Large intestine (tissue), 3 donors: ENCODE measurements at regions not wholly inside any gene's neighbourhood (a gene's known extent, or its start where the extent isn't known, plus 50 kb on each side); places are given as distances from the start of the nearest gene placed in this dataset.
A peak's percentile ranks its signal among the peaks of the same experiment; 100 is the strongest.

Experiments used
- DNase-seq, 2 donors: peaks; one replicate each; pipeline versions ENCODE4 v3.0.0 to v3.0.0-alpha.2; 2013
- H3K27ac ChIP-seq: one replicate; pipeline ENCODE4 v1.5.1; 2013; ENCODE audit warnings: low read length
- H3K27me3 ChIP-seq: 2 replicates; pipeline ENCODE4 v1.6.1; 2013; ENCODE audit warnings: low read length; ENCODE audit not compliant: control insufficient read depth, insufficient read depth
- H3K36me3 ChIP-seq: 2 replicates; pipeline ENCODE4 v1.6.1; 2013; ENCODE audit warnings: low read length; ENCODE audit not compliant: control insufficient read depth, insufficient read depth
- H3K4me1 ChIP-seq: one replicate; pipeline ENCODE4 v1.6.1; 2013; ENCODE audit warnings: low read length; ENCODE audit not compliant: control insufficient read depth, insufficient read depth
- H3K4me3 ChIP-seq: one replicate; pipeline ENCODE4 v1.5.1; 2013; ENCODE audit warnings: low read length
- H3K9me3 ChIP-seq: one replicate; pipeline ENCODE4 v1.6.1; 2013; ENCODE audit warnings: mild to moderate bottlenecking, low read depth, low read length, moderate library complexity; ENCODE audit not compliant: control insufficient read depth
- WGBS: methylation state at CpG from one replicate; pipeline ENCODE4 v1.1.5; 2013; ENCODE audit warnings: low lambda C conversion rate; ENCODE audit not compliant: insufficient coverage; 5-methylcytosine and 5-hydroxymethylcytosine counted together

DNA sequence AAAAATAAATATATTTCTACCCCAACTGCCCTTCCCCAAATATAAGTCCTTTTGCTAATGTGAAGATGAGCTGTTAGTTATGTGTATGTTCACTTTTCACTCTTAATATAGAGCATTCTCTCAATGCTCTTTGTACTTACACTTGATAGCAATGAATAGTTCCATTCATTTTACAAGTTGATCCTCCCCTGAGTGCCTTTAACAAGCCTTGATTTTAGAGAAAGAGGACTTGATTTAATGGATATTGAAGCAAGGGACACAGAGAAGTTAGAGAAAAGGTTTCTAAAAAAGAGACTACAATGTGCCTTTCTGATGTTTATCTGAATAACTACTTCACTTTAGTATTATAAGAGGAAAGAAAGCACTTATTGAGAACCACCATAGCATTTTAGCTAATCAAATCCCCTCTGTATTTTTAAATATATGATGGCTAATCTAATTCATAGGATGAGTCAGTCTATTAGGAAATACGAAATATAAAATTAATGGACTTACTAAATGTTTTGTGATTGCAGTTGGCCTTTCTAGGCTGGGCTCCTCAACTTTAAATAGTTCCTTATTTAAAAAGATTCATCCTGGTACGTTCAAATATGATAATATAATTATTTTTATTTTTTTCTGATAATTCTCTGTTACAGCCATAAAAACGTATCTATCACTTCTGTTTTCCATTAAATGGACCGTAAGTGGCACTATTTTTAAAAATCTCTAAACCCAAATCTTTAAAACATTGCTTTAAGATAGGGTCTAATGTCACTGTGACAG is 1097.8 kb upstream of the SLC10A2 start:
- DNase-seq: no peak
- no peak overlapping the region for H3K27ac ChIP-seq
- H3K9me3 ChIP-seq: no peaks in the 10 kb centered on the region
- H3K4me3 ChIP-seq: no peak overlapping the region
- 86% methylated on average over 3 of the region's 4 CpGs for WGBS
- H3K36me3 ChIP-seq: no peaks in the 10 kb centered on the region
- no peaks in the 10 kb centered on the region for H3K4me1 ChIP-seq
- no peaks in the 10 kb centered on the region for H3K27me3 ChIP-seq

DNA sequence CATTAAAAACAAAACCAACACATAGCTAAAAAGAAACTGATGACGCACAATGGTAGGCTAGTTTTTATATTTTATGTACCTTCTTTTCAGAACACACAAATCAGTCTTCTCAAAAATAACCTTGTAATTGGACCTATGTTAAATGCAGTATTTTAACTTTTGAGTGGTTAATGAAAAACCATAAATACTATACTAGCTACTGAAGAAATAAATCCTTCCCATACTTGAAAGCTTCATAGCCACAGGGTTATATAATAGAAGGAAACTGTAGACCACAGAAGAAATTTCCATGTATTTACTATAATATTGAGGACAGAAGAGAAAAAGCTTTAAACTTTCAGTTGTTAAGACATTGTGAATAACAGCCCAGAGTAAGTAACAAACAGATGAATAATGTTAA is 1094.3 kb upstream of the SLC10A2 start:
- no peaks in the 10 kb centered on the region for H3K36me3 ChIP-seq
- DNase-seq: no peak
- no peaks in the 10 kb centered on the region for H3K27me3 ChIP-seq
- no peaks in the 10 kb centered on the region for H3K4me1 ChIP-seq
- H3K27ac ChIP-seq: no peak overlapping the region
- H3K9me3 ChIP-seq: no peaks in the 10 kb centered on the region
- no peak overlapping the region for H3K4me3 ChIP-seq
- 100% methylated on average over 1 of the region's 1 CpG for WGBS

DNA sequence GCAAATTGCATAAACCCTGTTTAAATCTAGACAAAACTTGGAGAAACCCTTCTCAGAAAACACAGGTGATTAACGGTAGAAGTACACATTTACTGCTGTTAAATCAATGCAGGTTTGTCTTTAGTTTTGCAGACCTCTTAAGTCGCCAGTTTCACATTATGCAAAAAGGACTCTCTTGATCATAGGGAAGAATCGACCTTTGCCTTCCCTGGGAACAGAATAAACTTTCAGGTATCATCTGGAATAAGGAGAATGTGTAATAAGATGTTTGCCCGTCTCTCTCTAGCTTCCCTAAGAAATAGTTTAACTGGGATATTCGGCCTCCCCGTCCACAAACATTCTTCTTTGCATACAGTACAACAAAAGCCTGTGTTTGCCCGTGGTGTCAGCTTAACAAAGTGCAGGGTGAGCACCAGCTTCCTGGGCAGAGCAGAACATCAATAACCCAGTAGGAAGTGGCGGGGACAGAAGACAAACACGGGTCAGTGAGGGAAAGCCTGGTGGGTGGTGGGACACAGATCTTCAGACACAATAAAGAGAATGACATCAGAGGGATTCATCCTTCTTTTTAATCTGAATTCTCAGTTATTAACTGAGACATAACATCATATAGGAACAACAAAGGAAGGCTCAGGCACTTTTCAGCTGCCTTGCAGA is 1077.7 kb upstream of the SLC10A2 start:
- no peaks in the 10 kb centered on the region for H3K4me1 ChIP-seq

DNA sequence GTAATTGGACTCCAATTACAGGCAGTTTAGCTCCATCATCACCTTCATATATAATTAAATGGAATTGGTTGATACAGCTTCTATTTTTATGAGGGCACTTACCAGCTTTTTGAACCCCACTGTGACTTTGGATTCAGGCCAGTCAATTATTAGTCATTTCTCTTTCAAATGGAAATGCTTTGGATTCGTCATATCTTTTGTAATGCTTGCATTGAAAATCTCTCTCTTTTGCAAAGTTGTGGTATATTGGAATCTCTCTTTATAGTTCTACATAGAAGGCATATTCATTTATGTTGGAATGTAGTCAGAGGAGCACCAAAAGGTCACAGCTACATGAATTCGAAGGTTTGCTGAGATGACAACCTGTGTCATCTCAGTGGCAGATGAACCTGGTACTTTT is 1074.3 kb upstream of the SLC10A2 start:
- H3K27me3 ChIP-seq: no peaks in the 10 kb centered on the region
- H3K4me1 ChIP-seq: no peaks in the 10 kb centered on the region
- no CpG with 5 or more reads among the region's 2 CpGs for WGBS
- no peak overlapping the region for H3K4me3 ChIP-seq
- H3K9me3 ChIP-seq: no peaks in the 10 kb centered on the region
- H3K36me3 ChIP-seq: no peaks in the 10 kb centered on the region
- no peak overlapping the region for H3K27ac ChIP-seq
- DNase-seq: no peak

More for the DNA sequence above, 1077.7 kb upstream of the SLC10A2 start:
- 20% methylated on average over 2 of the region's 9 CpGs for WGBS
- Histone ChIP-seq H3K27ac (no peak overlapping the region), H3K9me3 (no peaks in the 10 kb centered on the region), H3K4me3 (no peak overlapping the region), H3K27me3 (no peaks in the 10 kb centered on the region), H3K36me3 (no peaks in the 10 kb centered on the region)
- DNase-seq: peak in 1 of 2 donors; percentile 3

- WGBS: no CpG with 5 or more reads among the region's 6 CpGs
- Histone ChIP-seq H3K36me3 (no peaks in the 10 kb centered on the region), H3K4me3 (no peak overlapping the region), H3K27ac (no peak overlapping the region), H3K9me3 (no peaks in the 10 kb centered on the region), H3K27me3 (no peaks in the 10 kb centered on the region), H3K4me1 (no peaks in the 10 kb centered on the region)
- DNase-seq: no peak
Measured at GRCh38 chr13:104137416-104137815, 1071.2 kb upstream of the SLC10A2 start.

DNA sequence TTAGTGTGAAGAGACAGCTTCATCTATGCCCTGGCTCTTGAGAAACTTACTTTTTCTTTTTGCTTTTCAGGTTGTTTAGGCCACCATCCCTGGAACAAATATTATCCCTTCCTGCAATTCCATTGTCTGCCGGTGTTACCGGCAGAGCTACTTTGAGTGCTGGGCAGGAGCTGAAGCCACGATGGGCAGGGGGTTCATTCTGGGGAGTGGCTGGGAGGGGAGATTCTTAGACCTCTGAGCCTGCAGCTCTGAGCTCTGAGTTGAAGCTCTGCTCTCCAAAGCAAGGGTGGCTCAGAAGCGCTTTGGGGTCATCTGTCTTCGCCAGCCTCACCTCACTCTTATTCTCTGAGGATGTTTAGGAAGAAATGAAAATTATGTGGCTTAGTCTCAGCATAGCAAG is 1066.6 kb upstream of the SLC10A2 start:
- WGBS: no CpG with 5 or more reads among the region's 5 CpGs
- no peaks in the 10 kb centered on the region for H3K9me3 ChIP-seq
- no peak for DNase-seq
- no peak overlapping the region for H3K4me3 ChIP-seq
- H3K27ac ChIP-seq: no peak overlapping the region
- H3K4me1 ChIP-seq: no peaks in the 10 kb centered on the region
- H3K36me3 ChIP-seq: no peaks in the 10 kb centered on the region
- H3K27me3 ChIP-seq: no peaks in the 10 kb centered on the region

DNA sequence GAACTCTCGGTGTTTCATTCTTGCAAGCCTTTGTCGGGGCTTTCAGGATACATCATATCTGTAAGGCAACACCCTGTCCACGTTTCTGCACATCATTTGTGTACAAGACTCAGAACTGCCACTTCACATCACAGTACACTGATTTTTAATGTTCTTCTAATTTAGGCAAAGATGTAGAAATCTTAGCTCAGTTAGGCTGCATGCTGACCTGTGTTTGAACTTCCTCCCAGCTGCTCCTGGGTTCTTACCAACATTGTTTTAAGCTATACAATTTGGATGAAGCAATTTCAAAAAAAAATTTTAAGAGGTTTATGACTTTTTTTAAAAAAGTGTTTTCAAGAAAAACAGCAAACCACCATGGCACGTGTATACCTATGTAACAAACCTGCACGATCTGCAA is 1047.9 kb upstream of the SLC10A2 start:
- no peak for DNase-seq
- H3K27me3 ChIP-seq: no peaks in the 10 kb centered on the region
- no peaks in the 10 kb centered on the region for H3K4me1 ChIP-seq
- 88% methylated on average over 3 of the region's 5 CpGs for WGBS
- H3K4me3 ChIP-seq: no peak overlapping the region
- no peaks in the 10 kb centered on the region for H3K36me3 ChIP-seq
- no peaks in the 10 kb centered on the region for H3K9me3 ChIP-seq
- no peak overlapping the region for H3K27ac ChIP-seq

- H3K36me3 ChIP-seq: no peaks in the 10 kb centered on the region
- 86% methylated on average over 1 of the region's 1 CpG for WGBS
Measured at GRCh38 chr13:104111031-104111430, 1044.8 kb upstream of the SLC10A2 start.

DNA sequence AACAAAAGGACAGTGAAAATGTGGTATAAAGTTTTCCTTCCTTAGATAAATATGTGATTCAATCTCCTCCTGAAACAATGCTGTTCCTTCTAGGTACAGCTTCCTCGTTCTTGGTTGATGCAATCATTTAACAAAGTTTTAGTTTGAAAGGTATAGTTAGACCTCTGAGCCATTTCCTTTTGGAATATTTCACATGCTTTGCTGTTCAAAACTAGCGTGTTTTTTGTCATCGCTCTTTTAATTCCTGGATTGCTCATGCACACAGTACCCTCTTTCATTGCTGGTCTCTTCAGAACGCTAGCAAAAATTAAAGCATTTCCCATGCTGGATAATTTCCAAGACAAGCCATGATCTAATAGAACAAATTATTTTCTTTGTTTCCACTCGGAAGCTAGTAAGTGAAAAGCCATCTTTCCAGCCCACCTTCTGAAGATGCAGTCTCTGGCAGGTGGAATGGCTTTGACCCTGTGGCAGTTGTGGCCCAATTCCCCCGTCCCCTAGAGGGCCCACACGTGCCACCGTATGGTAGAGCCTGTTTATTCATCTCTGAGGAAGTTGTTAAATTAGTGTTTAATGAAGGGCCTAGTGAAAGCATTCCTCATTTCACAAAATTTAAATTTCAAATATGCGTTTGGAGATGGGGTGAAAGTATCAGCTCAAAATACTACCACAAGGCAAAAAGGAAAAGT is 1040.6 kb upstream of the SLC10A2 start:
- no peaks in the 10 kb centered on the region for H3K27me3 ChIP-seq
- no peak for DNase-seq
- no peaks in the 10 kb centered on the region for H3K9me3 ChIP-seq
- no peaks in the 10 kb centered on the region for H3K36me3 ChIP-seq
- no peaks in the 10 kb centered on the region for H3K4me1 ChIP-seq
- no peak overlapping the region for H3K27ac ChIP-seq
- no peak overlapping the region for H3K4me3 ChIP-seq
- WGBS: 85% methylated on average over 3 of the region's 9 CpGs

More at GRCh38 chr13:104111031-104111430, 1044.8 kb upstream of the SLC10A2 start:
- no peaks in the 10 kb centered on the region for H3K4me1 ChIP-seq
- no peaks in the 10 kb centered on the region for H3K27me3 ChIP-seq
- no peaks in the 10 kb centered on the region for H3K9me3 ChIP-seq
- DNase-seq: no peak
- H3K4me3 ChIP-seq: no peak overlapping the region
- no peak overlapping the region for H3K27ac ChIP-seq

GRCh38 chr13:104105418-104106355 is 1039.5 kb upstream of the SLC10A2 start:
- H3K4me1 ChIP-seq: no peaks in the 10 kb centered on the region
- no peak for DNase-seq
- no CpG with 5 or more reads among the region's 7 CpGs for WGBS
- H3K27me3 ChIP-seq: no peaks in the 10 kb centered on the region
- H3K4me3 ChIP-seq: no peak overlapping the region
- H3K27ac ChIP-seq: no peak overlapping the region
- H3K36me3 ChIP-seq: no peaks in the 10 kb centered on the region
- H3K9me3 ChIP-seq: no peaks in the 10 kb centered on the region
